GM21619 (cell line): ENCODE measurements at regions not wholly inside any gene's neighbourhood (a gene's known extent, or its start where the extent isn't known, plus 50 kb on each side); places are given as distances from the start of the nearest gene placed in this dataset.

Source experiments
- ATAC-seq: cut with Tn5 transposase; IDR thresholded peaks from one replicate; pipeline ENCODE4 v1.9.1; 2021; ENCODE audit not compliant: unreplicated experiment

- no peak for ATAC-seq
Observed at GRCh38 chr10:29237786-29238185, 51.1 kb upstream of the LYZL1 start.

GRCh38 chr10:29238523-29239135 lies 50.2 kb upstream of the LYZL1 start:
- no peak for ATAC-seq
